CD4-positive, alpha-beta T cell (primary cell): ENCODE measurements at regions not wholly inside any gene's neighbourhood (a gene's known extent, or its start where the extent isn't known, plus 50 kb on each side); places are given as distances from the start of the nearest gene placed in this dataset.

Source experiments
- ATAC-seq: fragments of 200-7000 bp; cut with Tn5 transposase; one replicate; pipeline ENCODE4 v1.10.0; 2022; ENCODE audit warnings: mild to moderate bottlenecking; ENCODE audit not compliant: poor library complexity
- CTCF ChIA-PET: fragments of 350-600 bp; sonication (Branson Sonifier 250); formaldehyde crosslinking; loops from one replicate; lab custom pipeline; 2021; ENCODE audit warnings: antibody characterized with exemption, inconsistent platforms; lab: Charles Lee
- POLR2A ChIA-PET: fragments of 350-600 bp; sonication (Branson Sonifier 250); formaldehyde crosslinking; loops from one replicate; lab custom pipeline; 2021; ENCODE audit warnings: antibody characterized with exemption, inconsistent platforms; lab: Charles Lee
- DNase-seq, 14 experiments: peaks; one replicate each; pipeline ENCODE4 v3.0.0-alpha.2; 2013 to 2020; ENCODE audit warnings: mixed read lengths in 2 of 14
- H3K27ac ChIP-seq, 2 donors: one replicate each; pipeline versions ENCODE4 v1.5.1 to v1.7.0; 2013; ENCODE audit warnings: low read length in 2 of 2, low read depth in 1 of 2, mild to moderate bottlenecking in 1 of 2
- H3K27me3 ChIP-seq, 2 experiments: 1 replicate in 1 of 2; 2 replicates in 1 of 2; pipeline versions ENCODE4 v1.6.1 to v1.7.0; 2013; ENCODE audit warnings: low read length in 2 of 2, control low read depth in 1 of 2, mild to moderate bottlenecking in 1 of 2, moderate library complexity in 1 of 2; ENCODE audit not compliant: insufficient read depth in 2 of 2, control insufficient read depth in 1 of 2
- H3K36me3 ChIP-seq: one replicate; pipeline ENCODE4 v1.6.1; 2013; ENCODE audit warnings: low read length, control low read depth; ENCODE audit not compliant: insufficient read depth
- H3K4me1 ChIP-seq: one replicate; pipeline ENCODE4 v1.6.1; 2013; ENCODE audit warnings: low read length, control low read depth; ENCODE audit not compliant: insufficient read depth
- H3K4me3 ChIP-seq: one replicate; pipeline ENCODE4 v1.5.1; 2013; ENCODE audit warnings: mild to moderate bottlenecking, low read length, moderate library complexity
- H3K9me3 ChIP-seq, 2 experiments: 1 replicate in 1 of 2; 2 replicates in 1 of 2; pipeline versions ENCODE4 v1.6.1 to v1.7.0; 2013; ENCODE audit warnings: low read length in 2 of 2, mild to moderate bottlenecking in 2 of 2, control low read depth in 1 of 2, moderate library complexity in 1 of 2; ENCODE audit not compliant: control insufficient read depth in 1 of 2, insufficient read depth in 1 of 2
- H3K27ac Mint-ChIP-seq: one replicate; pipeline ENCODE4 v1.8.0; 2020; ENCODE audit warnings: mixed read lengths
- H3K27me3 Mint-ChIP-seq: one replicate; pipeline ENCODE4 v1.8.0; 2021; ENCODE audit warnings: mixed read lengths
- H3K36me3 Mint-ChIP-seq: one replicate; pipeline ENCODE4 v1.8.0; 2021; ENCODE audit warnings: low read depth, mixed read lengths
- H3K4me1 Mint-ChIP-seq: one replicate; pipeline ENCODE4 v1.8.0; 2021; ENCODE audit warnings: low read depth, mixed read lengths
- H3K4me3 Mint-ChIP-seq: one replicate; pipeline ENCODE4 v1.8.0; 2020; ENCODE audit warnings: mild to moderate bottlenecking, mixed read lengths
- H3K9me3 Mint-ChIP-seq: one replicate; pipeline ENCODE4 v1.8.0; 2020; ENCODE audit warnings: mixed read lengths
- CTCF ChIP-seq: fragments of 200-600 bp; IDR thresholded peaks from one replicate; pipeline ENCODE4 v1.8.0; 2022; ENCODE audit warnings: antibody characterized with exemption, mild to moderate bottlenecking
- intact Hi-C, 2 experiments: fragments of 100-400 bp; cut with DNase I in 1 of 2; cut with micrococcal nuclease in 1 of 2; formaldehyde crosslinking; loops; one replicate each; pipeline versions ENCODE4 v1.15.1 to v1.9.0; 2023 to 2025; cut with DNase I, micrococcal nuclease

GRCh38 chr1:29532285-29532684, 296.0 kb downstream of the PTPRU start:
- H3K36me3 ChIP-seq: no peaks in the 10 kb centered on the region
- H3K4me3 ChIP-seq: no peak overlapping the region
- no peaks in the 10 kb centered on the region for H3K36me3 Mint-ChIP-seq
- no peak for TF ChIP-seq CTCF
- H3K9me3 ChIP-seq: peaks cover 7 to 18% of the 10 kb centered on the region in 2 experiments
- no peaks in the 10 kb centered on the region for H3K4me1 Mint-ChIP-seq
- H3K27me3 Mint-ChIP-seq: peaks cover 23% of the 10 kb centered on the region
- no peak for DNase-seq
- peaks cover 4 to 6% of the 10 kb centered on the region in 2 experiments for H3K27me3 ChIP-seq
- POLR2A ChIA-PET: no interaction called here
- peaks cover 16% of the 10 kb centered on the region for H3K9me3 Mint-ChIP-seq
- no peak overlapping the region for H3K27ac ChIP-seq
- H3K27ac Mint-ChIP-seq: no peak overlapping the region
- CTCF ChIA-PET: no interaction called here
- no peak for ATAC-seq
- H3K4me3 Mint-ChIP-seq: no peak overlapping the region
- H3K4me1 ChIP-seq: no peaks in the 10 kb centered on the region
- intact Hi-C loops: no loop called here

GRCh38 chr1:29531596-29531995, 295.3 kb downstream of the PTPRU start:
- ATAC-seq: no peak
- no peak overlapping the region for H3K4me3 ChIP-seq
- Mint-ChIP-seq H3K9me3 (peaks cover 16% of the 10 kb centered on the region), H3K4me1 (no peaks in the 10 kb centered on the region), H3K27ac (no peak overlapping the region), H3K27me3 (peaks cover 30% of the 10 kb centered on the region), H3K4me3 (no peak overlapping the region), H3K36me3 (no peaks in the 10 kb centered on the region)
- H3K27me3 ChIP-seq: peaks cover 4 to 12% of the 10 kb centered on the region in 2 experiments
- POLR2A ChIA-PET: no interaction called here
- H3K4me1 ChIP-seq: no peaks in the 10 kb centered on the region
- TF ChIP-seq CTCF: no peak
- H3K27ac ChIP-seq: no peak overlapping the region
- CTCF ChIA-PET: no interaction called here
- peaks cover 7 to 18% of the 10 kb centered on the region in 2 experiments for H3K9me3 ChIP-seq
- no peak for DNase-seq
- no peaks in the 10 kb centered on the region for H3K36me3 ChIP-seq
- intact Hi-C loops: no loop called here

- ChIA-PET CTCF (no interaction called here), POLR2A (no interaction called here)
- ATAC-seq (no peak), DNase-seq (no peak)
- peaks cover 4 to 18% of the 10 kb centered on the region in 2 experiments for H3K27me3 ChIP-seq
- no peaks in the 10 kb centered on the region for H3K36me3 ChIP-seq
- intact Hi-C loops: no loop called here
- no peak for TF ChIP-seq CTCF
- H3K9me3 Mint-ChIP-seq: peaks cover 16% of the 10 kb centered on the region
- H3K27ac Mint-ChIP-seq: no peak overlapping the region
- H3K36me3 Mint-ChIP-seq: no peaks in the 10 kb centered on the region
- peaks cover 41% of the 10 kb centered on the region for H3K27me3 Mint-ChIP-seq
- peaks cover 7 to 18% of the 10 kb centered on the region in 2 experiments for H3K9me3 ChIP-seq
- no peaks in the 10 kb centered on the region for H3K4me1 Mint-ChIP-seq
- no peak overlapping the region for H3K4me3 ChIP-seq
- no peak overlapping the region for H3K4me3 Mint-ChIP-seq
- no peaks in the 10 kb centered on the region for H3K4me1 ChIP-seq
- no peak overlapping the region for H3K27ac ChIP-seq
These were observed 293.5 kb downstream of the PTPRU start for GRCh38 chr1:29529677-29530278.
